ENCODE measurements at regions not wholly inside any gene's neighbourhood (a gene's known extent, or its start where the extent isn't known, plus 50 kb on each side); places are given as distances from the start of the nearest gene placed in this dataset.

DNA sequence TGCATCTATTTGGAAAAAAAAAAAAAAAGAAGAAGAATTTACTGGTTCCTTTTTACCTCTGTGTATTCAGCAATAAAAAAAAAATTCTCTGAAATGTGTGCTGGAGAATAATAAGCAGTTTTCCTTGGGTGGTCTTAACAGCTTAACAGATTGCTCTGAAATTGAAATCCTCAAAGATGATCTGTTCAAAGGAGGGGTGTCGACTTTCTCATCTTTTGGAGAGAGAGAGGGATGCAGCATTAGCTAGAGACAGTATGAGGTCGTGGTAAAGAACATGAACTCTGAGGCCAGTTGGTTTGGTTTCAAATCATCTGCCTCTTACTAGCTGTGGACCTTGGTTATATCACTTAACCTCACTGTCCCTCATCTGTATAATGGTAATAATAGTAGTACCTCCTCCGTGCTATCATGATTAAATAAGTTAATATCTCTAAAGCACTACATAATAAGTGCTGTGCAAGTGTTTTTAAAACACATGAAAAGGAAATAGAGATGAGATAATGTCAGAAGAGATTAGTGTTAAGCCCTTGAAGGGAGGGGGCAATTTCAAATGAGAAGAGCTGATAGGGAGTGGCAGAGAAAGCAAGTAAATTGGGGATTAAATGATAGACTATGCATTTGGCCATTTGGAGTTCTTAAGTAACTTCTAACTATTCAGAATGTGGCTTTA, 109.9 kb upstream of the LIMCH1 start:
- no peak for DNase-seq (ENCODE audit: low read depth)

DNA sequence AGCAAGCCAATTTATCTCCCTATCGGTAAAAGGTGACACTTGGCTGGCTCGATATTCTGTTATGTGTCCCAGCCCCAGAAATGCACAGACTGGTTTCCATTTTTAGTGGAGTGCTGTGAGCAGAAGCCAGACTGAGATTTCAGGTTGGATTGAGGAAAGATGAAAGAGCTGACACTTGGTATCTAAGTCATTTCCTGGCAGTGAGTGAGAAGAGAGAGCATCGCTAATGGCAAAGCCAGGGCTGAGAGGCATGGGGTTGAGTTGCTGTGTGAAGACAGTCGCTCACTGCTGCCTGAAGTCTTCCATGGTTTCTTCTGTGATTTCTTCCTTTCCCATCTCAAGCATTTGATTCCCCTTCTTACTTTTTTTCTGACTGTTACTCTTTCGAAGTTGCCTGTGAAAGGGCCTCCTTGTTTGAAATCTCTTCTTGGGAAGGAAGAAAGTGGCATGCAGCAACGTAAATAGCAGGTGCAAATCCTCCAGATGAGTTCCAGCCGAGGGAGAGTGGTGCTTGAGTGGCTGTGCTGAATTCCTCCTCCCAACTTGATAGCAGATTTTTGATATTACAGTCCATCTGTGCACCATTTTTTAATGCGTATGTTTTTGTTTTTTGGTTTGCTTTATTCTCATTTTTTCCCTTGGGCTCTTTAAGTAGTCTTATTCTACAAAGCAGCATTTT, 109.2 kb upstream of the LIMCH1 start:
- DNase-seq (ENCODE audit: low read depth) = no peak

DNA sequence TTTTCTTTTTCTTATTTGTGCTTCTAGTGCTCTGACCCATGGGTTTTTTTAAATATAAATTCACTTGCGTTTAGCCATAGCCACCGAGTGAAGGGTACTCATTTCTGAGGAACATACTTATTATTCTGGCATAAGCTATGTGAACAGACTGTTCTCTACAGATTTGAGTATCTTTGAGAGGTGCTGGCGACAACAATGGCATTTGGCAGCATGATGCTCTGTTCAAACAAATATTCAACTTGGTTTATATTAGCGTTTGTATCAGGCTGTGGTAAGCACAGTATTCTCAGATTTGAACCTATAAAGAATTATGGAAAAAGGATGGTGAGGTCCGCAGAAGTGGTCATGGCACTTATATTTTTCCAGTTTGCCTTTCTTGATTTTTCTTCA, 108.7 kb upstream of the LIMCH1 start:
- DNase-seq (ENCODE audit: low read depth) = no peak

DNA sequence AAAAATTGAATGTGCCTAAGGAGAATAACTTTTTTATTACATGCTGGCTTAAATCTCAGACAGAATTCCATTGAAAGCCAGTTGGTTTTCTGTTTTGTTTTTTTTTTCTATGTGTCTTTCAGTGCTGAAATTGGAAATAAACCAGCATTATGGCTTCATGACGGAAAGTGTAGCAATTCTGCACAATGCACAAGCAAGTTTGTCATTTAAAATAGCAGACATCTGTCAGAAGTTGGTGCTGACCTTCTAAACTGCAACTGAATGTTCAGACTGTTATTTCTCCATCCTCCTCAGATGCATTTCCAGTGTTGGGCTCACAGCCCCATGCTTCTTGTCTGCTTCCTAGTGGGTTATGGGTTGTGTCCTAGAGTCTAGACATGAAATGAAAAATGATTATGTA, 107.2 kb upstream of the LIMCH1 start:
- DNase-seq (ENCODE audit: low read depth) = no peak

GRCh38 chr4:41431276-41431675, 106.7 kb upstream of the LIMCH1 start:
- no peak for DNase-seq (ENCODE audit: low read depth)

DNA sequence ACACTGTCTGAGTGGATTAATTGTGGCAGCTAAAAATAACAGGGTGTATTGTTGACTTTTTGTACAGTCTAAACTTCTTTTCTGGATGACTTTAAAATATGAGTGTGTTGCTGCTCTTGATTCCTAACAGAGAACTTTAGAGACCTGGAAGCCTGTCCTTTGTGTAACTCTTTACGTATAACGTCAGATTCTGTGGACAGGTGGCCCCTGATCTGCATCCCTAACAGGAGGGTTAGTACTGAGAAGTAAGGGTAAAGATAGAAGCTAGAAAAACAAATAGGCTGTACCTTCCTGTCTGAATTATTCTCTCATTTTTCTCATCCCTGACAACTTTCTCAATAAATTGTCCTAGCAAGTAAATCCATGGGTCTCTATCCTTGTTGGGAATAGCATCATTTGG, 105.7 kb upstream of the LIMCH1 start:
- DNase-seq (ENCODE audit: low read depth) = no peak

DNA sequence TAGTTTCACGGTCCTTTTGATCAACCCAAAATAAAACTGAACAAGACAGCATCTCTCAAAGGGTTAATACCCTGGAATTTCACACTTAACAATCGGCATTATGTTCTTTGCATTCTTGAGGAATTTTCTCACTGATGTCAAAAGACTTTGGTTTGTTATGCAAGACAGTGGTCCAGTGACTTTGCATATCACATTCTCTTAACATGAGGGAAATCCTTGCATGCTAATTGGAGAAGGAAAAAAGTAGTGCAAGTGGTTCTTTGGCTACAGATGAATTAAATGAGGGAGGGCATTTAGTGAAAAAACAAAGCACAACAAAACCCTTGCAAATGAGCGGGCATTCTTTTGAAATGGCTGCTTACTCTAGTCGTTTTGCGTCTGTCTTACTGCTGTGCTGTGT, 105.1 kb upstream of the LIMCH1 start:
- DNase-seq (ENCODE audit: low read depth) = peak; percentile 99

DNA sequence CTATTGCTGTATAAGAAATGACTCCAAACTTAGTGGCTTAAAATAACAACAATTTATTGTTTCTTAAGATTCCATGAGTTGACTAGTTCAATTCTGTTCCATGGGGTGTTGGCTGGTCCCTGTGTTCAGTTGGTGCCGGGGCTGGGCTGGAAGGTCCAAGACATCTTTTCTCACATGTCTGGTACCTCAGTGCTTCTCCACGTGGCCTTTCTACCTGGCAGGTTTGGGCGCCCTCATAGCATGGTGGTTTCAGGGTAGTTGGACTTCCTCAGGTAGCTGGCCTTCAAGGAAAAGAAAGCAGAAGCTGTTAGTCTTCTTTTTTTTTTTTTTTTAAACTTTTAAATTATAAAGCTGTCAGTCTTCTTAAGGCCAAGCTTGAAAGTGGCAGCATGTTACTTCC, 104.6 kb upstream of the LIMCH1 start:
- DNase-seq (ENCODE audit: low read depth) = no peak

DNA sequence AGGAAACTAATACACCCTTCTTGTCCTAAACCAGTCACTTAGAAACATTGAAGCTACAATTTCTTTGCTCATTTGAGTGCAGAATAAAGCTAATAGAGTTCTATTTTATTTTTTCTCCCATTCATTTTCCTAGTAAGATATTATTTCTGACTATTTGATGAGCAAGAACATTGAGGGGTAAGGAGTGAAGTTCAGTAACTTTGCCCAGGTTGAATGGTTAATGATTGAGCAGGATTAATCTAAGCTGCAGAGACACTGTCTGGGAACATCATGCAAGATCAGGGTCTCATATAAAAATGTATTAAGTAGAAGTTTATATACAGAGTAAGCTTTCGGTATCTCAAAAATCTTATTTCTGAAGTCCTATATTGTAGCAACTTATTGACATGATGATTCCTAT, 102.4 kb upstream of the LIMCH1 start:
- peak; percentile 38 for DNase-seq (ENCODE audit: low read depth)

DNA sequence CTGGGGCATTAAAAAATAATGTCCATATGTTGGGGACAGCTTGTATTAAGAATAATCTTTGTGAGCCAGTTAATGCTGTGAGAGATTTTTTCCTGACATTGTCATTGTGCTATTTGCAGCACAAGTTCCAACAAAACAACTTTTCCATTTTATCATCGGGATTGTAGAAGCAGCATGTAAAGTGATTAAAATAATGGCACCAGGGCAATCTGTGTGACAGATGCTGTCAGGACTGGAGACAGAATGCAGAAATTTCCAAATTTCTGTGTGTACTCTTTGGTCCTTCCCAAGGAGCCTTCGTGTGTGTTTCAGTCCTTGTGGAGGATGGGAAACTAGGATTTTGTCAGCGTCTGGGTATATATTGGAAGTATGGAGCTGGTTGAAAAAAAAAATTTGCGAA, 101.5 kb upstream of the LIMCH1 start:
- no peak for DNase-seq (ENCODE audit: low read depth)

- no peak for DNase-seq (ENCODE audit: low read depth)
Observed at GRCh38 chr4:41437111-41437536, 100.8 kb upstream of the LIMCH1 start.

DNA sequence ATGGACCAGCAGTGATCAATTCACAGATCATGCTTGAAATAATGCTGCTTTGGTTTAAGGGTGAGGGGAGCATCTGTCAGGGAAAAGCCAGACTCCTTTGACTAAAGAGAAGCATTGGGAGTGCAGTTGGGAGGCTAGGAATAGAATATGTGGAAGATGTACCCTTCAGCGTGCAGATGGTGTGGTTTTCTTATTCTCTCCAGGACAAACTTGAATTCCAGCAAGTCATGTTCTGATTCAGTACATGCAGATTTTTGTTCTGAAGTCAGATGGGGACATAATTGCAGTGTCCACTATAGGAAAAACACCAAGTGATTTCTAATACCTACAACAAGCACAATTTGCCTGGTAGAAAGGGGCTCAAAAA, 99.0 kb upstream of the LIMCH1 start:
- no peak for DNase-seq (ENCODE audit: low read depth)

DNA sequence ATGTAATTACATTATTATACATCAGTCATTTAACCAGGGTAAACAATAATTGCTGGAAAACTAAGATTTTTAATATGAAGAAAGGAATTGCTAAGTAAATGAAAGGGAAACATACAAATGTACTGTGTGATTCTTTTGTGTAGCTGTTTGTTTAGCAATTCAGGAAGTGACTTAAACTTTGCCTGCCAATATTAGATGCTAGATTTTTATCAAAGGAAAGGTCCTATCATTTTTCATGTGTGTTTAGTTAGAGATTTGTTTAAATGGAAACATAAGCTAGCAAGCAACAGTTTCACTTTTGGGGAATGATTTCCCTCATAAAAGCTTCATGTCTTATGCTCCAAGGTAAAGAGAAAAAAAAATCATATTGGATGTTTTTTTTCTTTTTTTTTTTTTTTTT, 95.1 kb upstream of the LIMCH1 start:
- peak; percentile 13 for DNase-seq (ENCODE audit: low read depth)

- DNase-seq (ENCODE audit: low read depth) = no peak
Observed at GRCh38 chr4:41443340-41444079, 94.4 kb upstream of the LIMCH1 start.

DNA sequence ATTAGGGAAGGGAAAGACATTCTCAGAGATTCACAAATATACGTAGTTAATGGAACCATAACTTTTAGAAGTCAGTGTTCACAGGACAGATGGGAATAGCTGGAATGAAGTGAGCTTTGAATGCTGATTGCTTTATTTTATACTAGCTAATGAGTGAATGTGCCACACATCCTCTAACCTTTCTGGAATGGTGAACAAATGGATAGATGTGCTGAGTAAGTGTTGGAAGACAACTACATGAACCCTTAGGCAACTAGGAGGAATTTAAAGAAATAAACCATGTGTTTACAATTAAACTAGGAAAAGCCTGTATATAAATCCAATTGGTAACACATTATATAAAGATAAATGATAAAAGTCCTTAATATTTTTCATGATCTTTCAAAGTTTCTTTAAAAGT, 91.6 kb upstream of the LIMCH1 start:
- no peak for DNase-seq (ENCODE audit: low read depth)

GRCh38 chr4:41446981-41447725, 90.8 kb upstream of the LIMCH1 start:
- no peak for DNase-seq (ENCODE audit: low read depth)

DNA sequence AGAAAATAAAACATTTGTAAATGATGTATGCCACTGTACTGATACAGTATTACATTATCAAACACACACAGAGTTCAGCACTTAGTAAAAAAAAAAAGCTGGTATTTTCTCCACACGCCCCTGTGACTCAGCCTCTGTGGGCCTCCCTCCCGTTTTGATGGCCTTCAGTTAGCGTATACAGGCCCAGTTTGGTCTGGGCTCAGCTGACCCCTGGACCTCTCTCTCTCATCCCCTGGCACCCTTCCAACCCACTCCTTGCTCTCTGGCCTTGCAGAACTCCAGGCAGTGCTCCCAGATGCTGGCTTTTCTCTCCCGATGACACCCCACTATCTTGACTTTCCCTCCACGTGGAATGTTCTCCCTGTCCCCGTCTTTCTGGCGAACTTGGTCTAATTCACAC, 89.0 kb upstream of the LIMCH1 start:
- peak; percentile 47 for DNase-seq (ENCODE audit: low read depth)

DNA sequence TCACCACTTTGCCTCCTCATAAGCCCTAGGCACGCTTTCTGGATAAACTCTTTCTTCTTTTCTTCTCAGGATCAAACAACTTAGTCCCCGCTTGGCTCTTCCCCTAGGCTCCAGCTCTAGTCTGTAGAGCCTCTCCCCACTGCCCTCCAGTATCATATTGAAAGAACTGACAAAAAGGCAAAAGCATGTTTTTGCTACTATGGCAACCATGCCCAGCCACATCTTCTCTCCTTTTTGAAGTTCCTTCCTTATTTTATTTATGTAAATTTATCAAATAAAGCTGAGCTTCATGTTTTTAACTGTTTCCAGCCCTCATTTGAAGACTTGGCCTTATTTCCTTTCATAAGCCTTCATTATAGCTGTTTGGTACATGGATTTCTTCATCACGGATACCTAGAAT, 86.0 kb upstream of the LIMCH1 start:
- DNase-seq (ENCODE audit: low read depth) = no peak

- DNase-seq (ENCODE audit: low read depth) = no peak
Observed at GRCh38 chr4:41452484-41453225, 85.3 kb upstream of the LIMCH1 start.

- no peak for DNase-seq (ENCODE audit: low read depth)
Observed at GRCh38 chr4:41454423-41454822, 83.5 kb upstream of the LIMCH1 start.

- no peak for DNase-seq (ENCODE audit: low read depth)
Observed at GRCh38 chr4:41455206-41455605, 82.8 kb upstream of the LIMCH1 start.

DNA sequence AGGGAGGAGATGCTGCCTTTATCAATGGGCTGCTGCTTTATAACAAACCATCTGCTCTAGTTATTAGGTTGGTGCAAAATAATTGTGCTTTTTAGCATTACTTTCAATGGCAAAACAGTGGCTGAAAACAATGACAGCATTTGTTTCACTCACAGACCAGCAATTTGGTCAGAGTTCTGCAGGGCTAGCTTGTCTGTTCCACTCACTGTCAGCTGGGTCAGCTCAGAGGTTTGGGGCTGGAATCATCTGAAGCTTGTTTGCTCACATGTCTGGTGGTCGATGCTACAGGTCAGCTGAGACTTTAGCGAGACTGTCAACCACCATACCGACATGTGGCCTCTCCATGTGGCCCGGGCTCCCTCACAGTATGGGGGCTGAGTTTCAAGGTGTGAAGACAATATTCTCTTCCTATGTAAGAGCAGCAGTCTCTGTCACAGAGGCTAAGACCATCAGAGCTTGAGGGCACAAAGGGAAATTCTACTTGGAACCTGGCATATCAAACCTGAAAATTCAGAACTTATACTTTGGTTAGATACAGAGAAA, 81.3 kb upstream of the LIMCH1 start:
- DNase-seq (ENCODE audit: low read depth) = no peak
